ENCODE measurements at regions not wholly inside any gene's neighbourhood (a gene's known extent, or its start where the extent isn't known, plus 50 kb on each side); places are given as distances from the start of the nearest gene placed in this dataset.
A peak's percentile ranks its signal among the peaks of the same experiment; 100 is the strongest.

- no peaks in the 10 kb centered on the region for H3K9me3 Mint-ChIP-seq
- TF ChIP-seq CREB1 (CRISPR knock-in tag; IDR thresholded peaks at IDR 0.05; ENCODE audit: low read depth), result no peak
- TF ChIP-seq CTCF (conservative IDR thresholded peaks at IDR 0.05; ENCODE audit: low read depth in 2 of 2), result peak; percentile 47 to 82
- TF ChIP-seq REST (IDR thresholded peaks at IDR 0.05; ENCODE audit: unreplicated experiment), result no peak
- ATAC-seq, result no peak
Measured at GRCh38 chr2:155708071-155708470, 624.5 kb downstream of the NR4A2 start.

GRCh38 chr2:155703917-155704316 is 628.6 kb downstream of the NR4A2 start:
- Histone ChIP-seq H3K4me3 (no peak overlapping the region), H3K27ac (ENCODE audit: low read depth) (no peak overlapping the region), H2AFZ (no peak overlapping the region), H3K4me2 (no peak overlapping the region), H3K27me3 (ENCODE audit: insufficient read depth) (no peaks in the 10 kb centered on the region), H3F3A (replicated peaks; ENCODE audit: low read depth) (no peaks in the 10 kb centered on the region), H3K36me3 (ENCODE audit: insufficient read depth) (no peaks in the 10 kb centered on the region), H3K9me2 (ENCODE audit: insufficient read depth) (no peaks in the 10 kb centered on the region), H4K20me1 (replicated peaks; ENCODE audit: insufficient read depth) (no peaks in the 10 kb centered on the region), H3K4me1 (ENCODE audit: insufficient read depth) (no peaks in the 10 kb centered on the region), H3K79me2 (replicated peaks; ENCODE audit: insufficient read depth) (no peaks in the 10 kb centered on the region)
- H3K9me3 Mint-ChIP-seq, result no peaks in the 10 kb centered on the region
- DNase-seq (ENCODE audit: low spot score) (no peak), ATAC-seq (no peak)
- no peaks in the 10 kb centered on the region; the same call in 2 of the 3 replicates for H3K4me1 Mint-ChIP-seq
- no peaks in the 10 kb centered on the region for H3K27me3 Mint-ChIP-seq (ENCODE audit: insufficient read depth, low read depth, poor library complexity)
- H3K4me3 Mint-ChIP-seq, result no peak overlapping the region
- H3K36me3 Mint-ChIP-seq (ENCODE audit: low read depth), result no peaks in the 10 kb centered on the region
- no peak overlapping the region for H3K27ac Mint-ChIP-seq
- no peak for TF ChIP-seq STAT1 (IDR thresholded peaks at IDR 0.05; ENCODE audit: unreplicated experiment)
- no peak for TF ChIP-seq EZH2 (IDR thresholded peaks at IDR 0.05; ENCODE audit: low read depth, unreplicated experiment)
- TF ChIP-seq ZNF462 (CRISPR knock-in tag; IDR thresholded peaks at IDR 0.05), result no peak
- no peak for TF ChIP-seq REST (IDR thresholded peaks at IDR 0.05; ENCODE audit: unreplicated experiment)

More at GRCh38 chr2:155708071-155708470, 624.5 kb downstream of the NR4A2 start:
- H2AFZ ChIP-seq, result no peak overlapping the region
- no peaks in the 10 kb centered on the region for H3K27me3 ChIP-seq (ENCODE audit: insufficient read depth)
- no peaks in the 10 kb centered on the region for H3K4me1 ChIP-seq (ENCODE audit: insufficient read depth)
- H3K4me3 ChIP-seq, result no peak overlapping the region
- no peaks in the 10 kb centered on the region for H4K20me1 ChIP-seq (replicated peaks; ENCODE audit: insufficient read depth)
- no peaks in the 10 kb centered on the region for H3K36me3 ChIP-seq (ENCODE audit: insufficient read depth)
- H3K4me2 ChIP-seq, result no peak overlapping the region
- no peaks in the 10 kb centered on the region for H3K36me3 Mint-ChIP-seq (ENCODE audit: low read depth)
- no peaks in the 10 kb centered on the region; the same call in 2 of the 3 replicates for H3K4me1 Mint-ChIP-seq
- no peaks in the 10 kb centered on the region for H3F3A ChIP-seq (replicated peaks; ENCODE audit: low read depth)
- no peaks in the 10 kb centered on the region for H3K79me2 ChIP-seq (replicated peaks; ENCODE audit: insufficient read depth)
- peak; percentile 19 for DNase-seq (ENCODE audit: low spot score)
- no peaks in the 10 kb centered on the region for H3K27me3 Mint-ChIP-seq (ENCODE audit: insufficient read depth, low read depth, poor library complexity)
- no peak overlapping the region for H3K27ac ChIP-seq (ENCODE audit: low read depth)
- H3K9me2 ChIP-seq (ENCODE audit: insufficient read depth), result no peaks in the 10 kb centered on the region
- H3K27ac Mint-ChIP-seq, result no peak overlapping the region; the same call in 1 of the 2 replicates
- no peak overlapping the region for H3K4me3 Mint-ChIP-seq

Data from GM23338 (cell line).